ENCODE measurements at regions not wholly inside any gene's neighbourhood (a gene's known extent, or its start where the extent isn't known, plus 50 kb on each side); places are given as distances from the start of the nearest gene placed in this dataset.

GRCh38 chr10:109618748-109619147 is 304.6 kb downstream of the XPNPEP1 start (continued):
- no peak for TF ChIP-seq E2F4 (CRISPR knock-in tag; IDR thresholded peaks at IDR 0.05; ENCODE audit: borderline replicate concordance, low read depth)
- no peak for TF ChIP-seq OVOL2 (CRISPR knock-in tag; IDR thresholded peaks at IDR 0.05; ENCODE audit: borderline replicate concordance)
- TF ChIP-seq FOXJ3 (CRISPR knock-in tag; IDR thresholded peaks at IDR 0.05; ENCODE audit: borderline replicate concordance) = no peak

GRCh38 chr10:109618301-109618700 is 305.0 kb downstream of the XPNPEP1 start:
- DNase-seq (ENCODE audit: low spot score) = no peak
- ChIA-PET POLR2A (no interaction called here), CTCF (no interaction called here)
- no peaks in the 10 kb centered on the region for H3K27me3 Mint-ChIP-seq (ENCODE audit: low read depth)
- no peaks in the 10 kb centered on the region for H3K4me1 Mint-ChIP-seq
- no peak overlapping the region for H3K4me3 Mint-ChIP-seq
- ATAC-seq = no peak
- H3K27ac Mint-ChIP-seq = no peak overlapping the region
- H3K9me3 Mint-ChIP-seq = peaks cover 26% of the 10 kb centered on the region
- no peaks in the 10 kb centered on the region for H3K36me3 Mint-ChIP-seq
- TF ChIP-seq ARID4B (CRISPR knock-in tag; IDR thresholded peaks at IDR 0.05; ENCODE audit: borderline replicate concordance) = no peak
- no peak for TF ChIP-seq E2F1 (CRISPR knock-in tag; IDR thresholded peaks at IDR 0.05)
- no peak for TF ChIP-seq E2F5 (CRISPR knock-in tag; IDR thresholded peaks at IDR 0.05)
- TF ChIP-seq NFE2L1 (CRISPR knock-in tag; IDR thresholded peaks at IDR 0.05) = no peak
- TF ChIP-seq ATF3 (CRISPR knock-in tag; conservative IDR thresholded peaks at IDR 0.05) = no peak
- no peak for TF ChIP-seq ZNF281 (CRISPR knock-in tag; IDR thresholded peaks at IDR 0.05)
- no peak for TF ChIP-seq ZBTB21 (CRISPR knock-in tag; IDR thresholded peaks at IDR 0.05; ENCODE audit: borderline replicate concordance)
- no peak for TF ChIP-seq ZNF317 (CRISPR knock-in tag; IDR thresholded peaks at IDR 0.05; ENCODE audit: borderline replicate concordance, low read depth)
- TF ChIP-seq ZNF532 (CRISPR knock-in tag; IDR thresholded peaks at IDR 0.05; ENCODE audit: borderline replicate concordance) = no peak
- no peak for TF ChIP-seq ERG (CRISPR knock-in tag; IDR thresholded peaks at IDR 0.05)
- TF ChIP-seq EMX1 (CRISPR knock-in tag; IDR thresholded peaks at IDR 0.05) = no peak
- TF ChIP-seq ETV6 (CRISPR knock-in tag; IDR thresholded peaks at IDR 0.05) = no peak

Data from WTC11 (cell line).